H1 (cell line): ENCODE measurements at regions not wholly inside any gene's neighbourhood (a gene's known extent, or its start where the extent isn't known, plus 50 kb on each side); places are given as distances from the start of the nearest gene placed in this dataset.

ENCODE experiments used
- CTCF ChIA-PET: fragments of 300-600 bp; sonication (Branson Sonifier 250); formaldehyde crosslinking; loops from one replicate; lab custom pipeline; 2021; ENCODE audit not compliant: partially characterized antibody; lab: Charles Lee
- POLR2A ChIA-PET: fragments of 300-600 bp; sonication (Branson Sonifier 250); formaldehyde crosslinking; loops from one replicate; lab custom pipeline; 2021; ENCODE audit warnings: inconsistent platforms; ENCODE audit not compliant: partially characterized antibody; lab: Charles Lee
- DNase-seq, 2 experiments: peaks; one replicate each; pipeline versions ENCODE4 v3.0.0 to v3.0.0-alpha.2; 2010 to 2022; ENCODE audit warnings: low spot score in 2 of 2, low read depth in 1 of 2, mixed read lengths in 1 of 2
- FAIRE-seq: peaks from 2 replicates; lab custom pipeline; 2011; peaks lifted over from hg19 to GRCh38; lab: Jason Lieb, UNC
- H2AFZ ChIP-seq: 2 replicates; pipeline ENCODE4 v1.8.1; 2012; ENCODE audit warnings: low read length, inconsistent platforms
- H2AK5ac ChIP-seq: 2 replicates; pipeline ENCODE4 v1.6.1; 2013; ENCODE audit warnings: low read depth, low read length
- H2BK120ac ChIP-seq: replicated peaks from 2 replicates; pipeline ENCODE3; 2013; ENCODE audit warnings: low read depth, low read length, inconsistent platforms
- H2BK12ac ChIP-seq: 2 replicates; pipeline ENCODE4 v1.6.1; 2013; ENCODE audit warnings: low read depth, low read length
- H2BK15ac ChIP-seq: 2 replicates; pipeline ENCODE4 v1.6.1; 2013; ENCODE audit warnings: low read length
- H2BK20ac ChIP-seq: 2 replicates; pipeline ENCODE4 v1.6.1; 2013; ENCODE audit warnings: low read length
- H2BK5ac ChIP-seq: 2 replicates; pipeline ENCODE4 v1.6.1; 2013; ENCODE audit warnings: low read depth, low read length
- H3K14ac ChIP-seq: 2 replicates; pipeline ENCODE4 v1.6.1; 2013; ENCODE audit warnings: inconsistent platforms; ENCODE audit not compliant: insufficient read length
- H3K18ac ChIP-seq: 2 replicates; pipeline ENCODE4 v1.6.1; 2013; ENCODE audit warnings: low read length; ENCODE audit errors: extremely low read depth
- H3K23ac ChIP-seq: 2 replicates; pipeline ENCODE4 v1.6.1; 2013; ENCODE audit warnings: inconsistent platforms; ENCODE audit not compliant: insufficient read length
- H3K23me2 ChIP-seq: 2 replicates; pipeline ENCODE4 v1.6.1; 2013; ENCODE audit warnings: low read depth, low read length
- H3K27ac ChIP-seq: 2 replicates; pipeline ENCODE4 v1.6.1; 2011; ENCODE audit warnings: low read depth, low read length, inconsistent platforms
- H3K27me3 ChIP-seq, 4 experiments: replicated peaks in 1 of 4; 1 replicate in 1 of 4; 2 replicates in 3 of 4; pipeline versions ENCODE4 v1.6.1 to v1.8.1; 2011 to 2013; ENCODE audit warnings: low read length in 3 of 4, mild to moderate bottlenecking in 3 of 4, inconsistent platforms in 2 of 4, mixed read lengths in 2 of 4, moderate library complexity in 1 of 4; ENCODE audit not compliant: control insufficient read depth in 3 of 4, insufficient read depth in 3 of 4; ENCODE audit errors: extremely low read depth in 1 of 4
- H3K36me3 ChIP-seq, 4 experiments: 2 replicates each; pipeline versions ENCODE4 v1.6.1 to v1.8.1; 2011 to 2013; ENCODE audit warnings: mild to moderate bottlenecking in 4 of 4, low read length in 3 of 4, moderate library complexity in 2 of 4, control low read depth in 1 of 4, inconsistent platforms in 1 of 4; ENCODE audit not compliant: insufficient read depth in 4 of 4, control insufficient read depth in 2 of 4
- H3K4ac ChIP-seq: replicated peaks from 2 replicates; pipeline ENCODE3; 2013; ENCODE audit warnings: low read length, low read depth, mixed read lengths, inconsistent platforms; ENCODE audit not compliant: insufficient read length
- H3K4me1 ChIP-seq, 4 experiments: replicated peaks in 1 of 4; 1 replicate in 1 of 4; 2 replicates in 3 of 4; pipeline versions ENCODE4 v1.6.1 to v1.8.1; 2011 to 2013; ENCODE audit warnings: low read length in 3 of 4, inconsistent platforms in 2 of 4, mixed read lengths in 1 of 4; ENCODE audit not compliant: insufficient read depth in 4 of 4, control insufficient read depth in 3 of 4
- H3K4me2 ChIP-seq, 2 experiments: 2 replicates each; pipeline versions ENCODE4 v1.6.1 to v1.8.1; 2011 to 2013; ENCODE audit warnings: low read depth in 2 of 2, low read length in 2 of 2, control low read depth in 1 of 2, inconsistent platforms in 1 of 2, mild to moderate bottlenecking in 1 of 2; ENCODE audit not compliant: insufficient read depth in 1 of 2
- H3K4me3 ChIP-seq, 4 experiments: fragments of 200-600, 300-600 bp in 1 of 4; sonication (generic), shearing (Covaris generic), sonication (Bioruptor Twin) in 1 of 4; 2 replicates each; pipeline versions ENCODE4 v1.5.1 to v1.8.1; 2011 to 2016; ENCODE audit warnings: low read length in 4 of 4, low read depth in 3 of 4, control low read depth in 2 of 4, inconsistent platforms in 2 of 4, mild to moderate bottlenecking in 2 of 4, mixed read lengths in 1 of 4, moderate library complexity in 1 of 4; ENCODE audit not compliant: insufficient read depth in 2 of 4; ENCODE audit errors: extremely low read depth in 1 of 4
- H3K56ac ChIP-seq: replicated peaks from 2 replicates; pipeline ENCODE3; 2013; ENCODE audit warnings: low read depth, mild to moderate bottlenecking, mixed read lengths, low read length, inconsistent platforms; ENCODE audit not compliant: insufficient read length
- H3K79me1 ChIP-seq: 2 replicates; pipeline ENCODE4 v1.6.1; 2013; ENCODE audit warnings: low read depth, low read length, control low read depth
- H3K79me2 ChIP-seq, 2 experiments: 2 replicates each; pipeline versions ENCODE4 v1.6.1 to v1.8.1; 2012 to 2013; ENCODE audit warnings: low read length in 2 of 2, mild to moderate bottlenecking in 2 of 2, inconsistent platforms in 1 of 2; ENCODE audit not compliant: insufficient read depth in 2 of 2, control insufficient read depth in 1 of 2
- H3K9ac ChIP-seq, 4 experiments: replicated peaks in 1 of 4; 1 replicate in 1 of 4; 2 replicates in 3 of 4; pipeline versions ENCODE4 v1.6.1 to v1.8.1; 2011 to 2013; ENCODE audit warnings: low read depth in 3 of 4, low read length in 3 of 4, control low read depth in 2 of 4, mild to moderate bottlenecking in 2 of 4, moderate library complexity in 2 of 4, inconsistent platforms in 1 of 4; ENCODE audit errors: extremely low read depth in 1 of 4
- H3K9me3 ChIP-seq, 2 experiments: 2 replicates each; pipeline versions ENCODE4 v1.6.1 to v1.8.1; 2012 to 2013; ENCODE audit warnings: mild to moderate bottlenecking in 2 of 2, moderate library complexity in 2 of 2, control low read depth in 1 of 2, inconsistent platforms in 1 of 2, low read depth in 1 of 2, low read length in 1 of 2, mixed read lengths in 1 of 2; ENCODE audit not compliant: insufficient read depth in 2 of 2
- H4K20me1 ChIP-seq, 2 experiments: replicated peaks in 1 of 2; 2 replicates each; pipeline versions ENCODE3 to v1.8.1; 2011 to 2013; ENCODE audit warnings: inconsistent platforms in 2 of 2, low read length in 2 of 2, mild to moderate bottlenecking in 1 of 2; ENCODE audit not compliant: insufficient read depth in 2 of 2, control insufficient read depth in 1 of 2
- H4K5ac ChIP-seq: 2 replicates; pipeline ENCODE4 v1.6.1; 2013; ENCODE audit warnings: low read length, low read depth, mixed read lengths, inconsistent platforms; ENCODE audit not compliant: insufficient read length
- H4K8ac ChIP-seq: 2 replicates; pipeline ENCODE4 v1.8.0; 2013; ENCODE audit warnings: mild to moderate bottlenecking, moderate library complexity, low read length, inconsistent platforms; ENCODE audit not compliant: insufficient read depth; ENCODE audit errors: extremely low read depth
- H4K91ac ChIP-seq: replicated peaks from 2 replicates; pipeline ENCODE3; 2013; ENCODE audit warnings: low read length, mixed read lengths, inconsistent platforms; ENCODE audit not compliant: insufficient read length
- CHD1 ChIP-seq: IDR thresholded peaks from 2 replicates; pipeline ENCODE4 v1.6.1; 2012; ENCODE audit warnings: low read depth, low read length, improper control_type of control experiment
- EGR1 ChIP-seq: IDR thresholded peaks from 2 replicates; pipeline ENCODE4 v1.6.1; 2011; ENCODE audit warnings: low read depth, low read length, borderline replicate concordance
- GTF2F1 ChIP-seq: IDR thresholded peaks from 2 replicates; pipeline ENCODE4 v1.6.1; 2012; ENCODE audit warnings: low read depth, low read length, improper control_type of control experiment, borderline replicate concordance
- HDAC6 ChIP-seq: IDR thresholded peaks from one replicate; pipeline ENCODE4 v1.7.1; 2012; ENCODE audit warnings: low read depth, mild to moderate bottlenecking, inconsistent platforms, low read length, moderate library complexity
- KDM4A ChIP-seq: IDR thresholded peaks from one replicate; pipeline ENCODE4 v1.7.1; 2012; ENCODE audit warnings: low read depth, mild to moderate bottlenecking, moderate library complexity, low read length, inconsistent platforms; ENCODE audit not compliant: severe bottlenecking
- POLR2AphosphoS5 ChIP-seq: IDR thresholded peaks from 2 replicates; pipeline ENCODE4 v1.6.1; 2011; ENCODE audit warnings: low read depth, low read length
- RAD21 ChIP-seq, 2 experiments: IDR thresholded peaks in 1 of 2; conservative IDR thresholded peaks in 1 of 2; 2 replicates each; pipeline ENCODE4 v1.6.1; 2011; ENCODE audit warnings: low read depth in 2 of 2, low read length in 2 of 2, improper control_type of control experiment in 1 of 2, inconsistent platforms in 1 of 2, mild to moderate bottlenecking in 1 of 2, moderate library complexity in 1 of 2
- RBBP5 ChIP-seq: IDR thresholded peaks from 2 replicates; pipeline ENCODE4 v1.7.1; 2012; ENCODE audit warnings: low read depth, mild to moderate bottlenecking, inconsistent platforms, low read length, moderate library complexity, borderline replicate concordance
- RNF2 ChIP-seq: fragments of 200-900, 300-1000 bp; sonication (generic); IDR thresholded peaks from 2 replicates; pipeline ENCODE4 v1.7.1; 2016; ENCODE audit warnings: borderline replicate concordance, low read depth, mild to moderate bottlenecking, antibody characterized with exemption, low read length; ENCODE audit not compliant: poor library complexity, severe bottlenecking; ENCODE audit errors: missing control alignments
- SP1 ChIP-seq: IDR thresholded peaks from 2 replicates; pipeline ENCODE4 v1.6.1; 2011; ENCODE audit warnings: low read depth, low read length
- SRF ChIP-seq: IDR thresholded peaks from 2 replicates; pipeline ENCODE4 v1.6.1; 2011; ENCODE audit warnings: mild to moderate bottlenecking, low read depth, low read length, moderate library complexity
- TCF12 ChIP-seq: IDR thresholded peaks from 2 replicates; pipeline ENCODE4 v1.6.1; 2011; ENCODE audit warnings: low read depth, mild to moderate bottlenecking, low read length
- ZNF274 ChIP-seq: IDR thresholded peaks from 2 replicates; pipeline ENCODE4 v1.7.0; 2012; ENCODE audit warnings: low read length, borderline replicate concordance; ENCODE audit errors: extremely low read depth
- whole genome bisulfite sequencing, 2 experiments: shearing (Covaris generic) in 1 of 2; methylation state at CpG; one replicate each; pipeline versions ENCODE4 v1.1.6 to v1.1.7; 2013 to 2015; ENCODE audit warnings: low lambda C conversion rate in 2 of 2, mixed read lengths in 2 of 2, inconsistent platforms in 1 of 2, low coverage in 1 of 2, missing lambda C conversion rate in 1 of 2; ENCODE audit not compliant: insufficient replicate concordance in 2 of 2, insufficient coverage in 1 of 2, insufficient read length in 1 of 2; ENCODE audit errors: extremely low coverage in 1 of 2, missing lambda C conversion rate in 1 of 2; 5-methylcytosine and 5-hydroxymethylcytosine counted together
- TF ChIP-seq, protein P1 (sequence below): IDR thresholded peaks from 2 replicates; pipeline ENCODE4 v1.6.1; 2011; ENCODE audit warnings: low read depth, mild to moderate bottlenecking, low read length; ENCODE audit not compliant: insufficient read depth

DNA sequence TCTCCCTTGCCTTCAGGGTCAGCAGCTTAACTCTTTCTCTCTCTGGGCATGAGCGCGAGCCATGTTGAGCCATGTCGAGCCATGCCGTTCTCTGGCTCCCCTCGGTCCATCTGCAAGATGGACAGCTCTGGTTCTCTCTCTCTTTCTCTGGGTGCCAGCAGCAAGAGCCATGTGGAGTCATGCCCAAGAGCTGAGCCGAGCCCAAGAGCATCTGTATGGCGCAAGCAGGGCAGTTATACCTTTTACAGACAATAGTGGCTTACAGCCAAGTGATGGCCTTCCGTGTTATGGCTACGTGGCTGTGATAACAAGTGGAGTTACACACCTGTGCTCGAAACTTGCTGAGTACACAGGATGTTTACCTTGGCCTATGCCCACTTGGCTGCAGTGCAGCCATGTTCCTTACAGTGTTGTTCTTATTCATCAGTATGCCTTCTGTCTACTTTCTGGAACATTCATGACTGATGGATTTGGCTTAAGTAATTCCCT is 327.7 kb downstream of the GLRX3 start:
- no peaks in the 10 kb centered on the region for H3K23me2 ChIP-seq
- no peak overlapping the region for H3K14ac ChIP-seq
- H4K8ac ChIP-seq = no peak overlapping the region
- no peak overlapping the region for H2BK120ac ChIP-seq
- CTCF ChIA-PET = interaction anchor here (1.3 to 2.3 kb wide), 4 partner anchors 8 to 45 kb away, joined by 3 to 8 read pairs (median 4); no protein-coding TSS in a partner anchor
- H2AFZ ChIP-seq = no peak overlapping the region
- no peak overlapping the region for H3K18ac ChIP-seq
- H3K79me1 ChIP-seq = no peaks in the 10 kb centered on the region
- no peak overlapping the region for H3K4ac ChIP-seq
- no peaks in the 10 kb centered on the region for H3K27me3 ChIP-seq
- H3K79me2 ChIP-seq = no peaks in the 10 kb centered on the region
- no peak for DNase-seq
- H4K20me1 ChIP-seq = no peaks in the 10 kb centered on the region
- H3K23ac ChIP-seq = no peak overlapping the region
- no peaks in the 10 kb centered on the region for H3K36me3 ChIP-seq
- no peak overlapping the region for H2AK5ac ChIP-seq
- H3K4me2 ChIP-seq = no peak overlapping the region
- H3K27ac ChIP-seq = no peak overlapping the region
- POLR2A ChIA-PET = no interaction called here
- H2BK20ac ChIP-seq = no peak overlapping the region
- H3K4me1 ChIP-seq = no peaks in the 10 kb centered on the region
- H4K5ac ChIP-seq = no peak overlapping the region
- H3K9me3 ChIP-seq = peaks cover 4 to 6% of the 10 kb centered on the region in 2 experiments; a peak in 3 of 4 replicates
- H3K9ac ChIP-seq = no peak overlapping the region
- no peak overlapping the region for H4K91ac ChIP-seq
- no peak overlapping the region for H2BK15ac ChIP-seq
- FAIRE-seq = no peak
- no peak overlapping the region for H3K56ac ChIP-seq
- 87% methylated on average over 10 of the region's 10 CpGs; no CpG with 5 or more reads in 1 of the 2 experiments for WGBS, 2 experiments
- H3K4me3 ChIP-seq = no peak overlapping the region
- no peak overlapping the region for H2BK12ac ChIP-seq
- H2BK5ac ChIP-seq = no peak overlapping the region
- no peak for TF ChIP-seq TCF12
- no peak for TF ChIP-seq HDAC6
- TF ChIP-seq RNF2 = no peak
- no peak for TF ChIP-seq SP1
- TF ChIP-seq, protein P1, sequence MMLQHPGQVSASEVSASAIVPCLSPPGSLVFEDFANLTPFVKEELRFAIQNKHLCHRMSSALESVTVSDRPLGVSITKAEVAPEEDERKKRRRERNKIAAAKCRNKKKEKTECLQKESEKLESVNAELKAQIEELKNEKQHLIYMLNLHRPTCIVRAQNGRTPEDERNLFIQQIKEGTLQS = no peak
- TF ChIP-seq ZNF274 = no peak
- TF ChIP-seq GTF2F1 = no peak
- TF ChIP-seq EGR1 = no peak
- no peak for TF ChIP-seq POLR2AphosphoS5
- TF ChIP-seq RAD21 (IDR thresholded peaks at IDR 0.05 in 1 of 2, conservative IDR thresholded peaks at IDR 0.05 in 1 of 2; ENCODE audit: low read depth in 2 of 2, low read length in 2 of 2) = no peak
- no peak for TF ChIP-seq RBBP5
- no peak for TF ChIP-seq KDM4A
- TF ChIP-seq CHD1 = no peak
- TF ChIP-seq SRF = no peak
